Astrocyte of the cerebellum (primary cell): ENCODE measurements at regions not wholly inside any gene's neighbourhood (a gene's known extent, or its start where the extent isn't known, plus 50 kb on each side); places are given as distances from the start of the nearest gene placed in this dataset.
"Not testable (repeated sequence)": the region's sequence is repeated elsewhere in the genome, so short reads cannot be mapped to it uniquely, and the experiment has no call there.

ENCODE experiments used
- DNase-seq: peaks from one replicate; pipeline ENCODE4 v3.0.0-alpha.2; 2011; ENCODE audit warnings: low read depth
- H3K4me3 ChIP-seq: 2 replicates; pipeline ENCODE4 v1.5.1; 2011; ENCODE audit warnings: mild to moderate bottlenecking, low read depth, low read length, moderate library complexity
- CTCF ChIP-seq: IDR thresholded peaks from 2 replicates; pipeline ENCODE4 v1.5.1; 2012; ENCODE audit warnings: low read length, low read depth, moderate library complexity, mild to moderate bottlenecking; ENCODE audit errors: missing control alignments
- in situ Hi-C: cut with HindIII; loops from 2 replicates; pipeline ENCODE4 v1.10.0; 2017; ENCODE audit warnings: low sequenced_read_pairs

GRCh38 chr6:4210629-4211419, 75.4 kb upstream of the ECI2 start:
- H3K4me3 ChIP-seq = no peak overlapping the region
- in situ Hi-C loops = no loop called here
- TF ChIP-seq CTCF = peak; percentile 77
- DNase-seq = peak; percentile 28

GRCh38 chr6:4209196-4209595, 73.8 kb upstream of the ECI2 start:
- H3K4me3 ChIP-seq = no peak overlapping the region
- no peak for TF ChIP-seq CTCF
- no peak for DNase-seq
- in situ Hi-C loops = no loop called here

GRCh38 chr6:4208158-4208557, 72.8 kb upstream of the ECI2 start:
- no peak overlapping the region for H3K4me3 ChIP-seq
- TF ChIP-seq CTCF = no peak
- in situ Hi-C loops = no loop called here
- no peak for DNase-seq

- DNase-seq, H3K4me3 ChIP-seq, in situ Hi-C loops: not testable (repeated sequence)
These were observed 68.5 kb upstream of the ECI2 start for GRCh38 chr6:4203642-4204417.

GRCh38 chr6:4192627-4193026, 57.3 kb upstream of the ECI2 start:
- in situ Hi-C loops = no loop called here

GRCh38 chr6:4192173-4192572, 56.8 kb upstream of the ECI2 start:
- DNase-seq = no peak
- TF ChIP-seq CTCF = no peak
- in situ Hi-C loops = no loop called here
- no peak overlapping the region for H3K4me3 ChIP-seq

More at GRCh38 chr6:4192627-4193026, 57.3 kb upstream of the ECI2 start:
- no peak for TF ChIP-seq CTCF
- DNase-seq = no peak
- H3K4me3 ChIP-seq = no peak overlapping the region

GRCh38 chr6:4191271-4191721, 55.9 kb upstream of the ECI2 start:
- DNase-seq = no peak
- TF ChIP-seq CTCF = no peak
- no peak overlapping the region for H3K4me3 ChIP-seq
- in situ Hi-C loops = no loop called here
